Endothelial cell (in vitro differentiated cells): ENCODE measurements at regions not wholly inside any gene's neighbourhood (a gene's known extent, or its start where the extent isn't known, plus 50 kb on each side); places are given as distances from the start of the nearest gene placed in this dataset.
"Not testable (repeated sequence)": the region's sequence is repeated elsewhere in the genome, so short reads cannot be mapped to it uniquely, and the experiment has no call there.

Source experiments
- DNase-seq: peaks from one replicate; pipeline ENCODE4 v3.0.0; 2021; ENCODE audit warnings: low spot score
- H3K27ac Mint-ChIP-seq: one replicate; pipeline ENCODE4 v1.8.0; 2021; ENCODE audit warnings: mixed read lengths, inconsistent platforms; ENCODE audit not compliant: unreplicated experiment
- H3K27me3 Mint-ChIP-seq: one replicate; pipeline ENCODE4 v1.8.0; 2021; ENCODE audit warnings: mild to moderate bottlenecking, moderate library complexity, mixed read lengths, inconsistent platforms; ENCODE audit not compliant: unreplicated experiment
- H3K36me3 Mint-ChIP-seq: one replicate; pipeline ENCODE4 v1.8.0; 2021; ENCODE audit warnings: mild to moderate bottlenecking, low read depth, mixed read lengths, inconsistent platforms; ENCODE audit not compliant: unreplicated experiment
- H3K4me1 Mint-ChIP-seq: one replicate; pipeline ENCODE4 v1.8.0; 2021; ENCODE audit warnings: mild to moderate bottlenecking, mixed read lengths, inconsistent platforms; ENCODE audit not compliant: unreplicated experiment
- H3K4me3 Mint-ChIP-seq: one replicate; pipeline ENCODE4 v1.8.0; 2021; ENCODE audit warnings: mild to moderate bottlenecking, mixed read lengths, inconsistent platforms; ENCODE audit not compliant: unreplicated experiment
- H3K9me3 Mint-ChIP-seq: one replicate; pipeline ENCODE4 v1.8.0; 2021; ENCODE audit warnings: mixed read lengths, inconsistent platforms; ENCODE audit not compliant: unreplicated experiment
- CTCF ChIP-seq: fragments of 200-600 bp; sonication (generic); IDR thresholded peaks from one replicate; pipeline ENCODE4 v1.5.0; 2021; ENCODE audit warnings: antibody characterized with exemption; ENCODE audit not compliant: unreplicated experiment

- H3K4me1 Mint-ChIP-seq: peaks cover 6% of the 10 kb centered on the region
- TF ChIP-seq CTCF: no peak
- no peak overlapping the region for H3K27ac Mint-ChIP-seq
- no peaks in the 10 kb centered on the region for H3K36me3 Mint-ChIP-seq
- DNase-seq: no peak
- no peak overlapping the region for H3K4me3 Mint-ChIP-seq
- no peaks in the 10 kb centered on the region for H3K27me3 Mint-ChIP-seq
- H3K9me3 Mint-ChIP-seq: no peaks in the 10 kb centered on the region
Measured at GRCh38 chr3:26141296-26141695, 351.4 kb downstream of the OXSM start.

DNA sequence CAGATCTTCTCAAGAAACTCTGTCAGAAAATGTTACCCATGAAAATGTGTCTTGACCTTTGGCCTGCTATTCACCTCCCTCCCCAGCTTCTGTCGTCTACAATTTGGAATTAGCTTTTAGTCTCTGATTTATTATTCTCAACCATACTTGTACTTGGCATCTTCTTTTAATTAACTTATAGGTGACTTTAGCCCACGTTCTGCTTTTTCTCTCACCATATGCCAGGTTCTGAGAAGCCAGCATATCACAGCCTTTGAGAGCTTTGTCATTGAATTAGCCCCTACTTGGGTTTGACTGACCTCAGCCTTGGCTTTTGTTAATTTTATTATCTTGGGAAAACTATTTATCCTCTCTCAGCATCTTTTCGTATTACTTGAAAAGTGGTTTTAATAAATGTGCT is 355.9 kb downstream of the OXSM start:
- TF ChIP-seq CTCF: no peak
- no peak for DNase-seq
- Mint-ChIP-seq H3K36me3 (no peaks in the 10 kb centered on the region), H3K27me3 (peaks cover 2% of the 10 kb centered on the region), H3K27ac (no peak overlapping the region), H3K9me3 (no peaks in the 10 kb centered on the region), H3K4me1 (peaks cover 11% of the 10 kb centered on the region), H3K4me3 (no peak overlapping the region)

DNA sequence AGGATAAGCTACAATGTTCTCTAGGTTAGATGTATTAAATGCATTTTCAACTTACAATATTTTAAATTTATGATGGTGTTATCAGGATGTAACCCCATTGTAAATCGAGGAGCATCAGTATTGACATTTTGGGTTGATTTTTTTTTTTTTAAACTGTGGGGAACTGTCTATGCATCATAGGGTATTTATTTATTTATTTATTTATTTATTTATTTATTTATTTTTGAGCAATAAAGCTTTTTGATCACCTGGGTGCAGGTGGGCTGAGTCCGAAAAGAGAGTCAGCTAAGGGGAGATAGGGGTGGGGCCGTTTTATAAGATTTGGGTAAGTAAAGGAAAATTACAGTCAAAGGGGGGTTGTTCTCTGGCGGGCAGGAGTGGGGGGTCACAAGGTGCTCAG is 367.5 kb downstream of the OXSM start:
- DNase-seq, H3K27me3 Mint-ChIP-seq, H3K4me1 Mint-ChIP-seq, H3K27ac Mint-ChIP-seq, H3K36me3 Mint-ChIP-seq, H3K4me3 Mint-ChIP-seq, H3K9me3 Mint-ChIP-seq: not testable (repeated sequence)

DNA sequence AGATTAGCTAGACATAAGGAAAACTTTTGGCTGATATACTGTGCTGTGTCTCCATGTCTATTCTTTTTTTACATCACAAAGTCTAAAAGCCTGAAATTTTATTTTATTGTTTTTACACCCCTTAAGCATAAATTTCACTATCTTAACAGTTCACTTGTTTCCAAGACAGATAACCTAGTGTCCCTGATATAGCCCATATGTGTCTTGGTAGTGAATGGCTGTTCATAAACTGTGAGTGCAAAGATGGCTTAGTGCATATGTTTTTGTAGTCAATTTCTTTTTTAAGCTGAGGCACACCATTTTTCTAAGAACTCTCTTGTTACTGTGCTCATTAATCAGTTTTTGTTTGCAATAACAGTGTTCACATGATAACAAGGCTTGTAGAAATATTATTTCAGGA is 381.1 kb downstream of the OXSM start:
- no peak overlapping the region for H3K27ac Mint-ChIP-seq
- H3K4me3 Mint-ChIP-seq: no peak overlapping the region
- H3K9me3 Mint-ChIP-seq: no peaks in the 10 kb centered on the region
- H3K4me1 Mint-ChIP-seq: no peaks in the 10 kb centered on the region
- no peak for TF ChIP-seq CTCF
- H3K27me3 Mint-ChIP-seq: no peaks in the 10 kb centered on the region
- DNase-seq: no peak
- no peaks in the 10 kb centered on the region for H3K36me3 Mint-ChIP-seq

DNA sequence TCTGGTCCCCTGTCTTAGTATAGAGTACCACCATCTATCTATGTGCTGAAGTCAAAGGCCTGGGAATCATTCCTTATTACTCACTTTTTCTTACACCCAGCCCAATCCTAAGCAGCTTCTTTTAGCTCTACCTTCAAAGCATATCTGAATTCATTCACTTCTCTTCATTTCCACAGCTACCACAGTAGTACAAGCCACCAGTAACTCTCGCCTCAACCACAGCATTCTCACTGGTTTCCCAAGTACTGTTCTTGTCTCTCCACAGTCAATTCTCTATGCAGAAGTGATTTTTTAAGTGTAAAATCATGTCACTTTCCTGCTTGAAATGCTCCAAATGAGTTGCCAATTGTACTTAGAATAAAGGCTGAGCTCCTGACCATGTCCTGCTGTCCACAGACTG is 401.7 kb downstream of the OXSM start:
- Mint-ChIP-seq H3K27ac (no peak overlapping the region), H3K9me3 (no peaks in the 10 kb centered on the region), H3K36me3 (no peaks in the 10 kb centered on the region)

More for the DNA sequence above, 401.7 kb downstream of the OXSM start:
- no peak overlapping the region for H3K4me3 Mint-ChIP-seq
- TF ChIP-seq CTCF: no peak
- H3K27me3 Mint-ChIP-seq: no peaks in the 10 kb centered on the region
- DNase-seq: no peak
- H3K4me1 Mint-ChIP-seq: no peaks in the 10 kb centered on the region
